ENCODE measurements at regions not wholly inside any gene's neighbourhood (a gene's known extent, or its start where the extent isn't known, plus 50 kb on each side); places are given as distances from the start of the nearest gene placed in this dataset.

DNA sequence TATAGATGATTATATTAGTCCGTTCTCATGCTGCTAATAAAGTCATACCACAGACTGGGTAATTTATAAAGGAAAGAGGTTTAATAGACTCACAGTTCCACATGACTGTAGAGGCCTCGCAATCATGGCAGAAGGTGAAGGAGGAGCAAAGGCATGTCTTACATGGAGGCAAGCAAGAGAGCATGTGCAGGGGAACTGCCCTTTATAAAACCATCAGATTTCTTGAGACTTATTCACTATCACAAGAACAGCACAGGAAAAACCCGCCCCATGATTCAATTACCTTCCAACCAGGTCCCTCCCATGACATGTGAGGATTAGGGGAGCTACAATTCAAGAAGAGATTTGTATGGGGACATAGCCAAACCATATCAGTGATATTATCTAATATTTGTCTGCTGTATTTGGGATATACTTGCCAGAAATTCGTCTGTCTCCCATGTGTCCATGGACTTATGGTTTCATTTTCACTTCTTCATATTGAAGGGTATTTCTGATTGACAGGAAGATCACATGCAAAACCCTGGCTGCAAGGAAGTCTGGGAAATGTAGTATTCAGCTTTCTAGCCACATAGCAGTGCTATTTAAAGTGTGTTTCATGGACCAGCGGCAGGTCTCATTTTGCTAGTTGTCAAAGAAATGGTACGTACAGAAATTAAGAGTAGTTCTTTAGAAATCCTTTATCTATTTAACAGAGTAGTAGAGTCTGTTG is 50.5 kb upstream of the PAK5 start:
- H4K20me1 ChIP-seq (replicated peaks; ENCODE audit: control insufficient read depth, insufficient read depth, low read length): no peaks in the 10 kb centered on the region
- ATAC-seq (no peak), DNase-seq (ENCODE audit: extremely low read depth in 1 of 4, low spot score in 3 of 4) (no peak), FAIRE-seq (no peak)
- intact Hi-C loops (cut with micrococcal nuclease): no loop called here
- ChIA-PET POLR2A (no interaction called here), CTCF (ENCODE audit: low intra/inter-chr PET ratio) (interaction anchor here (0.6 kb wide), 1 partner anchor 19 kb away, joined by 4 read pairs; no protein-coding TSS in a partner anchor)
- no peaks in the 10 kb centered on the region for H3K79me2 ChIP-seq (ENCODE audit: control insufficient read depth, insufficient read depth, low read length)
- no peaks in the 10 kb centered on the region for H3K27me3 ChIP-seq (ENCODE audit: control insufficient read depth in 2 of 2, insufficient read depth in 2 of 2, low read length in 2 of 2)
- no peak overlapping the region for H3K9ac ChIP-seq (ENCODE audit: insufficient read depth in 1 of 2, low read depth in 2 of 2, low read length in 2 of 2)
- no peak overlapping the region for H3K4me3 ChIP-seq
- H3K27ac ChIP-seq (ENCODE audit: extremely low read depth, low read depth, low read length): no peak overlapping the region
- H3K9me1 ChIP-seq (ENCODE audit: control insufficient read depth, insufficient read depth, low read length): no peaks in the 10 kb centered on the region
- no peak overlapping the region for H2AFZ ChIP-seq (ENCODE audit: low read depth, low read length)
- BruUV-seq (replicated peaks): no TSS peak
- TF ChIP-seq SMARCB1 (IDR thresholded peaks at IDR 0.05; ENCODE audit: insufficient read length, low read depth): no peak
- TF ChIP-seq, protein P1, sequence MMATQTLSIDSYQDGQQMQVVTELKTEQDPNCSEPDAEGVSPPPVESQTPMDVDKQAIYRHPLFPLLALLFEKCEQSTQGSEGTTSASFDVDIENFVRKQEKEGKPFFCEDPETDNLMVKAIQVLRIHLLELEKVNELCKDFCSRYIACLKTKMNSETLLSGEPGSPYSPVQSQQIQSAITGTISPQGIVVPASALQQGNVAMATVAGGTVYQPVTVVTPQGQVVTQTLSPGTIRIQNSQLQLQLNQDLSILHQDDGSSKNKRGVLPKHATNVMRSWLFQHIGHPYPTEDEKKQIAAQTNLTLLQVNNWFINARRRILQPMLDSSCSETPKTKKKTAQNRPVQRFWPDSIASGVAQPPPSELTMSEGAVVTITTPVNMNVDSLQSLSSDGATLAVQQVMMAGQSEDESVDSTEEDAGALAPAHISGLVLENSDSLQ (IDR thresholded peaks at IDR 0.05): peak; percentile 54; the same call in 1 of the 2 replicates
- TF ChIP-seq, protein P2, sequence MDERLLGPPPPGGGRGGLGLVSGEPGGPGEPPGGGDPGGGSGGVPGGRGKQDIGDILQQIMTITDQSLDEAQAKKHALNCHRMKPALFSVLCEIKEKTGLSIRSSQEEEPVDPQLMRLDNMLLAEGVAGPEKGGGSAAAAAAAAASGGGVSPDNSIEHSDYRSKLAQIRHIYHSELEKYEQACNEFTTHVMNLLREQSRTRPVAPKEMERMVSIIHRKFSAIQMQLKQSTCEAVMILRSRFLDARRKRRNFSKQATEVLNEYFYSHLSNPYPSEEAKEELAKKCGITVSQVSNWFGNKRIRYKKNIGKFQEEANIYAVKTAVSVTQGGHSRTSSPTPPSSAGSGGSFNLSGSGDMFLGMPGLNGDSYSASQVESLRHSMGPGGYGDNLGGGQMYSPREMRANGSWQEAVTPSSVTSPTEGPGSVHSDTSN (CRISPR knock-in tag; IDR thresholded peaks at IDR 0.05; ENCODE audit: low read depth): no peak
- TF ChIP-seq, protein P2 (tag; conservative IDR thresholded peaks at IDR 0.05; ENCODE audit: low read depth): peak; percentile 43; the same call in 1 of the 2 replicates
- H3K36me3 ChIP-seq (ENCODE audit: control insufficient read depth, insufficient read depth, low read length): no peaks in the 10 kb centered on the region
- in situ Hi-C loops (cut with MboI): no loop called here
- 5% methylated on average over 6 of the region's 6 CpGs for WGBS (ENCODE audit: insufficient coverage, low coverage, missing lambda C conversion rate)
- no peak overlapping the region for H3K4me2 ChIP-seq (ENCODE audit: insufficient read depth, low read length)
- H3K9me3 ChIP-seq (replicated peaks; ENCODE audit: control insufficient read depth, insufficient read depth, low read depth, low read length): no peaks in the 10 kb centered on the region
- H3K4me1 ChIP-seq (replicated peaks in 1 of 2; ENCODE audit: control insufficient read depth in 2 of 2, insufficient read depth in 2 of 2, low read length in 2 of 2): no peaks in the 10 kb centered on the region
